Peyer's patch (tissue), 4 donors: ENCODE measurements at regions not wholly inside any gene's neighbourhood (a gene's known extent, or its start where the extent isn't known, plus 50 kb on each side); places are given as distances from the start of the nearest gene placed in this dataset.

ENCODE experiments used
- DNase-seq, 3 donors: peaks; one replicate each; pipeline ENCODE4 v3.0.0-alpha.2; 2017 to 2019
- H3K27ac ChIP-seq, 4 donors: fragments of 200-600 bp; sonication (generic); one replicate each; pipeline ENCODE4 v1.5.1; 2016 to 2019
- H3K27me3 ChIP-seq, 2 donors: fragments of 200-600 bp; sonication (generic); one replicate each; pipeline ENCODE4 v1.5.1; 2019
- H3K36me3 ChIP-seq, 3 donors: fragments of 200-600 bp; sonication (generic); one replicate each; pipeline ENCODE4 v1.5.1; 2016 to 2019
- H3K4me1 ChIP-seq, 4 donors: fragments of 200-600 bp; sonication (generic); one replicate each; pipeline ENCODE4 v1.5.1; 2016 to 2019
- H3K4me3 ChIP-seq, 4 donors: fragments of 200-600 bp; sonication (generic); 1 replicate in 3 of 4; 2 replicates in 1 of 4; pipeline ENCODE4 v1.5.1; 2016 to 2019; ENCODE audit warnings: mild to moderate bottlenecking in 1 of 4
- H3K9me3 ChIP-seq, 4 donors: fragments of 200-600 bp; sonication (generic); one replicate each; pipeline ENCODE4 v1.5.1; 2016 to 2019; ENCODE audit warnings: mild to moderate bottlenecking in 1 of 4
- CTCF ChIP-seq, 6 experiments: fragments of 450-650 bp in 4 of 6; fragments of 200-600 bp in 2 of 6; sonication (generic) in 1 of 6; IDR thresholded peaks; one replicate each; pipeline ENCODE4 v1.5.1; 2017 to 2019; ENCODE audit warnings: antibody characterized with exemption in 6 of 6, mild to moderate bottlenecking in 3 of 6, moderate library complexity in 1 of 6
- POLR2A ChIP-seq, 2 donors: fragments of 450-650 bp; IDR thresholded peaks; one replicate each; pipeline ENCODE4 v1.5.1; 2017; ENCODE audit warnings: antibody characterized with exemption in 2 of 2, mild to moderate bottlenecking in 2 of 2, moderate library complexity in 2 of 2

- Histone ChIP-seq H3K27me3 (no peaks in the 10 kb centered on the region), H3K4me1 (no peaks in the 10 kb centered on the region), H3K36me3 (no peaks in the 10 kb centered on the region), H3K27ac (no peak overlapping the region), H3K4me3 (no peak overlapping the region), H3K9me3 (no peaks in the 10 kb centered on the region)
- TF ChIP-seq CTCF (IDR thresholded peaks at IDR 0.05), result no peak
- no peak for TF ChIP-seq POLR2A (IDR thresholded peaks at IDR 0.05)
- no peak for DNase-seq
Observed at GRCh38 chr10:58068809-58069208, 198.9 kb downstream of the IPMK start.

GRCh38 chr10:58066979-58067378, 200.7 kb downstream of the IPMK start:
- DNase-seq, result no peak
- TF ChIP-seq CTCF (IDR thresholded peaks at IDR 0.05) (no peak), POLR2A (IDR thresholded peaks at IDR 0.05) (no peak)
- no peaks in the 10 kb centered on the region for H3K4me1 ChIP-seq
- H3K36me3 ChIP-seq, result no peaks in the 10 kb centered on the region
- H3K27ac ChIP-seq, result no peak overlapping the region
- no peaks in the 10 kb centered on the region for H3K9me3 ChIP-seq
- H3K4me3 ChIP-seq, result no peak overlapping the region
- no peaks in the 10 kb centered on the region for H3K27me3 ChIP-seq

- Histone ChIP-seq H3K4me1 (no peaks in the 10 kb centered on the region), H3K27ac (no peak overlapping the region), H3K4me3 (no peak overlapping the region), H3K27me3 (no peaks in the 10 kb centered on the region), H3K36me3 (no peaks in the 10 kb centered on the region), H3K9me3 (no peaks in the 10 kb centered on the region)
- no peak for DNase-seq
- no peak for TF ChIP-seq POLR2A (IDR thresholded peaks at IDR 0.05)
- no peak for TF ChIP-seq CTCF (IDR thresholded peaks at IDR 0.05)
Observed at GRCh38 chr10:58066126-58066525, 201.6 kb downstream of the IPMK start.

- Histone ChIP-seq H3K36me3 (no peaks in the 10 kb centered on the region), H3K9me3 (no peaks in the 10 kb centered on the region), H3K4me1 (no peaks in the 10 kb centered on the region), H3K27me3 (no peaks in the 10 kb centered on the region), H3K4me3 (no peak overlapping the region), H3K27ac (no peak overlapping the region)
- TF ChIP-seq POLR2A (IDR thresholded peaks at IDR 0.05) (no peak), CTCF (IDR thresholded peaks at IDR 0.05) (no peak)
- DNase-seq, result no peak
Observed at GRCh38 chr10:58065529-58065815, 202.2 kb downstream of the IPMK start.

- H3K9me3 ChIP-seq, result no peaks in the 10 kb centered on the region
- TF ChIP-seq CTCF (IDR thresholded peaks at IDR 0.05) (peak in 4 of 6 experiments; percentile 38 to 77 (median 72)), POLR2A (IDR thresholded peaks at IDR 0.05) (no peak)
Observed at GRCh38 chr10:58064714-58065528, 202.8 kb downstream of the IPMK start.

More at GRCh38 chr10:58064714-58065528, 202.8 kb downstream of the IPMK start:
- Histone ChIP-seq H3K4me1 (no peaks in the 10 kb centered on the region), H3K4me3 (no peak overlapping the region), H3K27ac (no peak overlapping the region), H3K27me3 (no peaks in the 10 kb centered on the region), H3K36me3 (no peaks in the 10 kb centered on the region)
- DNase-seq, result no peak
